Fibroblast of peridontal ligament (primary cell): ENCODE measurements at regions not wholly inside any gene's neighbourhood (a gene's known extent, or its start where the extent isn't known, plus 50 kb on each side); places are given as distances from the start of the nearest gene placed in this dataset.
"Not testable (repeated sequence)": the region's sequence is repeated elsewhere in the genome, so short reads cannot be mapped to it uniquely, and the experiment has no call there.

Experiments
- DNase-seq: peaks from one replicate; pipeline ENCODE4 v3.0.0-alpha.2; 2010; ENCODE audit errors: extremely low read depth

- no peak for DNase-seq
Measured at GRCh38 chr3:26068890-26069289, 279.0 kb downstream of the OXSM start.

GRCh38 chr3:26070854-26071253 is 281.0 kb downstream of the OXSM start:
- no peak for DNase-seq

GRCh38 chr3:26074080-26074479 is 284.2 kb downstream of the OXSM start:
- DNase-seq, result no peak

- no peak for DNase-seq
Measured at GRCh38 chr3:26078539-26078938, 288.6 kb downstream of the OXSM start.

GRCh38 chr3:26081166-26081565 is 291.3 kb downstream of the OXSM start:
- no peak for DNase-seq

GRCh38 chr3:26081806-26082205 is 291.9 kb downstream of the OXSM start:
- DNase-seq, result no peak

- DNase-seq, result no peak
Measured at GRCh38 chr3:26082911-26083310, 293.0 kb downstream of the OXSM start.

GRCh38 chr3:26084629-26085028 is 294.7 kb downstream of the OXSM start:
- no peak for DNase-seq

- no peak for DNase-seq
Measured at GRCh38 chr3:26087751-26088150, 297.9 kb downstream of the OXSM start.

- no peak for DNase-seq
Measured at GRCh38 chr3:26089249-26089648, 299.4 kb downstream of the OXSM start.

GRCh38 chr3:26090589-26090988 is 300.7 kb downstream of the OXSM start:
- DNase-seq, result no peak

GRCh38 chr3:26091096-26091495 is 301.2 kb downstream of the OXSM start:
- no peak for DNase-seq

GRCh38 chr3:26091626-26092025 is 301.7 kb downstream of the OXSM start:
- DNase-seq, result no peak

- DNase-seq, result not testable (repeated sequence)
Measured at GRCh38 chr3:26097111-26097510, 307.2 kb downstream of the OXSM start.

GRCh38 chr3:26099692-26100091 is 309.8 kb downstream of the OXSM start:
- DNase-seq, result no peak

- no peak for DNase-seq
Measured at GRCh38 chr3:26100176-26100575, 310.3 kb downstream of the OXSM start.

- DNase-seq, result no peak
Measured at GRCh38 chr3:26102376-26102775, 312.5 kb downstream of the OXSM start.

- DNase-seq, result no peak
Measured at GRCh38 chr3:26104851-26105251, 315.0 kb downstream of the OXSM start.

GRCh38 chr3:26105261-26105660 is 315.4 kb downstream of the OXSM start:
- DNase-seq, result no peak

- no peak for DNase-seq
Measured at GRCh38 chr3:26106228-26106627, 316.3 kb downstream of the OXSM start.

- DNase-seq, result no peak
Measured at GRCh38 chr3:26108846-26109489, 319.1 kb downstream of the OXSM start.

- no peak for DNase-seq
Measured at GRCh38 chr3:26114851-26115250, 325.0 kb downstream of the OXSM start.

- DNase-seq, result no peak
Measured at GRCh38 chr3:26118165-26118564, 328.3 kb downstream of the OXSM start.

- no peak for DNase-seq
Measured at GRCh38 chr3:26132942-26133341, 343.1 kb downstream of the OXSM start.
